Neural crest cell (in vitro differentiated cells): ENCODE measurements at regions not wholly inside any gene's neighbourhood (a gene's known extent, or its start where the extent isn't known, plus 50 kb on each side); places are given as distances from the start of the nearest gene placed in this dataset.
"Not testable (repeated sequence)": the region's sequence is repeated elsewhere in the genome, so short reads cannot be mapped to it uniquely, and the experiment has no call there.

Experiments used
- DNase-seq: peaks from one replicate; pipeline ENCODE4 v3.0.0; 2021; ENCODE audit warnings: low read depth, mixed read lengths, low spot score
- H3K27ac Mint-ChIP-seq: one replicate; pipeline ENCODE4 v1.8.0; 2021; ENCODE audit warnings: mild to moderate bottlenecking, mixed read lengths; ENCODE audit not compliant: unreplicated experiment
- H3K27me3 Mint-ChIP-seq: 2 replicates; pipeline ENCODE4 v1.8.0; 2021; ENCODE audit warnings: low read depth, mild to moderate bottlenecking, mixed read lengths
- H3K36me3 Mint-ChIP-seq: 2 replicates; pipeline ENCODE4 v1.8.0; 2021; ENCODE audit warnings: low read depth, mild to moderate bottlenecking, mixed read lengths
- H3K4me1 Mint-ChIP-seq: 2 replicates; pipeline ENCODE4 v1.8.0; 2021; ENCODE audit warnings: mixed read lengths
- H3K4me3 Mint-ChIP-seq: one replicate; pipeline ENCODE4 v1.8.0; 2021; ENCODE audit warnings: mild to moderate bottlenecking, mixed read lengths
- H3K9me3 Mint-ChIP-seq: 2 replicates; pipeline ENCODE4 v1.8.0; 2021; ENCODE audit warnings: mixed read lengths
- TF ChIP-seq, protein P1 (sequence below): fragments of 200-600 bp; sonication (generic); conservative IDR thresholded peaks from 2 replicates; pipeline ENCODE4 v1.5.0; 2021; ENCODE audit warnings: antibody characterized with exemption, mild to moderate bottlenecking

DNA sequence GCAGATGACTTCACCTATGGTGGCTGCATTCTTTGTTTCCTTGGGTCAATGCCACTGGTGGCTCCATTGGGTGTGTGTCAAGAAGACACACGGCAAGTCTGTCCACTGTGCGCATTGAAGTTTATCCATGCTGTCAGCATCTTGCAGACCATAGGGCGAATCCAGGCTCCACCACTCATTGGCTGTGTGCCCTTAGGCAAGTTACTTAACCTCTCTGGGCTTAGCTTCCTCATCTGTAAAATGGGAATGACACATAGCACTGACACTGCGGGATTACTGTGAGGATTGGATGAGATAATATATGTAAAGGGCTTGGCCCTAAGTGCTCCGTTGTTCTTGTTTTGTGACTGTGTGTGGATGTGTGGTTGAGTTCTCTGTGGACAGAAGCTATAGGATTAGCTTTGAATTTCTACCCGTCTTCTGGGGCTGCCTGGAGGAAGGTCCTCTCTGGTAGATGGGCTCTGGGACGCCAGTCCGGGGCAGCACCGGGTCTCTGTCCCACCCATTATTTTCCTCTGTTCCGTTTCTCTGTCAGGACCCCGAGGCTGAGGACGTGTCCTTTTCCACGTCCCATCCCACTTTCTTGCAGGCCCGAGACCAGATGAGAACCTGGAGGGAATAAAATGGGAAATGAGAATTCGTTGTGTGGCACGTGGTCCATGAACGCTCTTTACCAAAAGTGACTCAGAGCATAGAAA is 178.4 kb downstream of the IRF8 start:
- Mint-ChIP-seq H3K27me3 (peaks cover 57% of the 10 kb centered on the region), H3K9me3 (no peaks in the 10 kb centered on the region), H3K4me3 (no peak overlapping the region), H3K4me1 (peaks cover 30% of the 10 kb centered on the region), H3K36me3 (no peaks in the 10 kb centered on the region), H3K27ac (no peak overlapping the region)
- no peak for DNase-seq
- TF ChIP-seq, protein P1, sequence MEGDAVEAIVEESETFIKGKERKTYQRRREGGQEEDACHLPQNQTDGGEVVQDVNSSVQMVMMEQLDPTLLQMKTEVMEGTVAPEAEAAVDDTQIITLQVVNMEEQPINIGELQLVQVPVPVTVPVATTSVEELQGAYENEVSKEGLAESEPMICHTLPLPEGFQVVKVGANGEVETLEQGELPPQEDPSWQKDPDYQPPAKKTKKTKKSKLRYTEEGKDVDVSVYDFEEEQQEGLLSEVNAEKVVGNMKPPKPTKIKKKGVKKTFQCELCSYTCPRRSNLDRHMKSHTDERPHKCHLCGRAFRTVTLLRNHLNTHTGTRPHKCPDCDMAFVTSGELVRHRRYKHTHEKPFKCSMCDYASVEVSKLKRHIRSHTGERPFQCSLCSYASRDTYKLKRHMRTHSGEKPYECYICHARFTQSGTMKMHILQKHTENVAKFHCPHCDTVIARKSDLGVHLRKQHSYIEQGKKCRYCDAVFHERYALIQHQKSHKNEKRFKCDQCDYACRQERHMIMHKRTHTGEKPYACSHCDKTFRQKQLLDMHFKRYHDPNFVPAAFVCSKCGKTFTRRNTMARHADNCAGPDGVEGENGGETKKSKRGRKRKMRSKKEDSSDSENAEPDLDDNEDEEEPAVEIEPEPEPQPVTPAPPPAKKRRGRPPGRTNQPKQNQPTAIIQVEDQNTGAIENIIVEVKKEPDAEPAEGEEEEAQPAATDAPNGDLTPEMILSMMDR: no peak

GRCh38 chr16:86078121-86078600 is 179.2 kb downstream of the IRF8 start:
- DNase-seq: no peak
- Mint-ChIP-seq H3K4me3 (no peak overlapping the region), H3K27me3 (peaks cover 52% of the 10 kb centered on the region), H3K27ac (no peak overlapping the region), H3K4me1 (peaks cover 25% of the 10 kb centered on the region), H3K9me3 (no peaks in the 10 kb centered on the region), H3K36me3 (no peaks in the 10 kb centered on the region)
- TF ChIP-seq, protein P1: no peak

DNA sequence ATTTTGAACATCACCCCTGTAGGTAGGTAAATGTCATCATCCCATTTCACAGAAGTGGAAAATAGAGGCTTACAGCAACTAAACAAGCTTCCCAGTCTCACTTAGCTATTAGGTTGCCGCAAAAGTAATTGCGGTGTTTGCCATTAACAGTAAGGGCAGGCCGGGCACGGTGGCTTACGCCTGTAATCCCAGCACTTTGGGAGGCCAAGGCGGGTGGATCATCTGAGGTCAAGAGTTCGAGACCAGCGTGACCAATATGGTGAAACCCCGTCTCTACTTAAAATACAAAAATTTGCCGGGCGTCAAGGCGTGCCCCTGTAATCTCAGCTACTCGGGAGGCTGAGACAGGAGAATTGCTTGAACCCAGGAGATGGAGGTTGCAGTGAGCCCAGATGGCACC is 179.7 kb downstream of the IRF8 start:
- peaks cover 56% of the 10 kb centered on the region for H3K27me3 Mint-ChIP-seq
- H3K27ac Mint-ChIP-seq, H3K9me3 Mint-ChIP-seq, H3K4me3 Mint-ChIP-seq, H3K36me3 Mint-ChIP-seq, DNase-seq: not testable (repeated sequence)
- peaks cover 25% of the 10 kb centered on the region for H3K4me1 Mint-ChIP-seq

DNA sequence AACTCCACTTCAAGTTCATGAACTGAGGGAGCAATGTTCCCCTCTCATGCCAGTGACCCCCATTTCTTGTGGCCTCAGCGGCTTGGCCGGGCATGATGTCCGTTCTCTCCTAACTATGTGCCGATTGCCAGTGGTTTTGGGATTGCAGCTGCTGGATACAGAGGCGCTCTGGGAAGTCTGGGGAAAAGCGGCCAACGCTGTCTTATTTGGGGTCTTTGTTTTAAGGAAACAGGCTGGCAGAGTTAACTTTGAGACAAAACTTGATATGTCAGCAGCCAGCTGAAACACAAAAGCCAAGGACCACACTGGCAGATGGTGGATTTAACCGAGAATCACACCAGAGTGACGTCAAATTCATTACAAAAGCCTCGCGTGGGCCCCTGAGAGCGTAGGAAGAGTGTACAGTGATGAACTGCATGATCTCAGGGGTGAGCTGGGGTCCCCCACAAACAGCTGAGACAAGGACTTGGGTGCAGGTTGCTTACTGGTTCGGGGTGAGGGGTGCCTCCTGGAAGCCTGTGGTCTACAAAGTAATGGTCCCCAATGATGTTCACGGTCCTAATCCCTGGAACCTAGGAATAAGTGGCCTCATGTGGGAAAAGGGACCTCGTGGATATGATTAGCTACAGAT is 180.4 kb downstream of the IRF8 start:
- no peak overlapping the region for H3K27ac Mint-ChIP-seq
- TF ChIP-seq, protein P1: no peak
- peaks cover 19% of the 10 kb centered on the region for H3K4me1 Mint-ChIP-seq
- no peak for DNase-seq
- peaks cover 54% of the 10 kb centered on the region for H3K27me3 Mint-ChIP-seq
- no peaks in the 10 kb centered on the region for H3K9me3 Mint-ChIP-seq
- no peaks in the 10 kb centered on the region for H3K36me3 Mint-ChIP-seq
- no peak overlapping the region for H3K4me3 Mint-ChIP-seq

DNA sequence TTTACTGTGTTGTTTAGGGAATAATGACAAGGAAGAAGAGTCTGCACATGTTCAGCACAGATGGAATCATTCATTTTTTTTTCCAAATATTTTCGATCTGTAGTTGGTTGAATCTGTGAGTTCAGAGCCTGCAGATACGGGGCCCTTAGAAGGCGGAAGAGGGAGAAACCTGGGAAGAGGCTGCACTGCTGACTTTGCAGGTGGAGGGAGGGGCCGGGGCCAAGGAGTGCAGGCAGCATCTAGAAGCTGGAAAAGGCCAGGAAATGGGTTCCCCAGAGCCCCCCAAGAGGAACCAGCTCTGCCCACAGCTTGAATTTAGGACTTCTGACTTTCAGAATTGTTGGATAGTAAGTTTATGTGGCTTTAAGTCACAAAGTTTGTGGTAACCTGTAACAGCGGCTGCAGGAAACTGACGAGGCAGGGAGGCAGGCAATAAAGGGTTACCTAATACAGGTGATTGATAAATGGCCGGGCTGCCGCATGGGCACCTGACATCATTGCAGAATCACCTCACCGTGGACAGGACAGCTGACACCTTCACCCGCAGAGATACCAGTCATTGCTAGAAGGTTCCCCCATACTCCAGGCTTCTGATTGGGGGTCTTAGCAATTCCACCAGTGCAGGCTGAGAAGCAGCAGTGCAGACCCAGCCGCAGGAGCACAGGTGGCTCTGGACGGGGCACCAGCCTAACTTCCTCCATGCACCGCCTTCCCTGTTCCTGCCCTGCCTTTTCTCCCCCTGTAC is 181.3 kb downstream of the IRF8 start:
- no peaks in the 10 kb centered on the region for H3K9me3 Mint-ChIP-seq
- DNase-seq: no peak
- H3K27me3 Mint-ChIP-seq: peaks cover 46% of the 10 kb centered on the region
- H3K4me1 Mint-ChIP-seq: peaks cover 10% of the 10 kb centered on the region
- H3K36me3 Mint-ChIP-seq: no peaks in the 10 kb centered on the region
- no peak overlapping the region for H3K4me3 Mint-ChIP-seq
- TF ChIP-seq, protein P1: no peak
- H3K27ac Mint-ChIP-seq: no peak overlapping the region
